ENCODE measurements at regions not wholly inside any gene's neighbourhood (a gene's known extent, or its start where the extent isn't known, plus 50 kb on each side); places are given as distances from the start of the nearest gene placed in this dataset.

DNA sequence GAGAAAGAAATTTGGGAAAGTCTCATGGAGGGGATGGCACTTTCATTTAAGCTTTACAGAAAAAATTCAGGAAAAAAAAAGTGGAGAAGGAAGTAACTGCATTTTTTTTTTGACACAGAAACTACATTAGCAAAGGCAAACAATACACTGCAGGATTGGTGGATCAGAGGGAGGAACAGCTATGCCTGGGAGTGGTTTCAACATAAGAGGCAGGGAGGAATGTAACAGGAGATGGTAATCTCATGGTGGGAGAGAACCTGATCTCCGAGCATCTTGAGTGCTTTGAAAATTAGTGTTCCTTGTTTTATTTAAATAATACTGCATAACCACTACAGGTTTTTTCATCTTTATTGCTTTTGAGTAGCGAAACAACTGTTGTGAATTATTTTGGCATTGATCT lies 249.4 kb downstream of the FAM170A start:
- H3K36me3 ChIP-seq (ENCODE audit: insufficient read depth, low read length) = no peaks in the 10 kb centered on the region
- no peaks in the 10 kb centered on the region for H4K20me1 ChIP-seq (ENCODE audit: insufficient read depth, low read length)
- H3K79me2 ChIP-seq (ENCODE audit: insufficient read depth, low read depth, low read length) = no peaks in the 10 kb centered on the region
- H3K4me3 ChIP-seq (ENCODE audit: low read depth, low read length, poor library complexity, severe bottlenecking) = no peak overlapping the region
- H3K4me1 ChIP-seq (ENCODE audit: insufficient read depth, low read length, poor library complexity, severe bottlenecking) = no peaks in the 10 kb centered on the region
- no peaks in the 10 kb centered on the region for H3K9me3 ChIP-seq (ENCODE audit: low read length)
- H3K4me2 ChIP-seq (ENCODE audit: low read length) = no peak overlapping the region
- no TSS peak for BruUV-seq (replicated peaks)
- intact Hi-C loops (cut with micrococcal nuclease; ENCODE audit: unreplicated experiment) = no loop called here
- ChIA-PET CTCF (ENCODE audit: unreplicated experiment) (no interaction called here), POLR2A (interaction anchor here (1.0 kb wide), 2 partner anchors 12 to 62 kb away, joined by 3 to 4 read pairs; no protein-coding TSS in a partner anchor)
- no peak overlapping the region for H3K27ac ChIP-seq (ENCODE audit: low read depth, low read length, poor library complexity, severe bottlenecking)
- TF ChIP-seq, protein P1, sequence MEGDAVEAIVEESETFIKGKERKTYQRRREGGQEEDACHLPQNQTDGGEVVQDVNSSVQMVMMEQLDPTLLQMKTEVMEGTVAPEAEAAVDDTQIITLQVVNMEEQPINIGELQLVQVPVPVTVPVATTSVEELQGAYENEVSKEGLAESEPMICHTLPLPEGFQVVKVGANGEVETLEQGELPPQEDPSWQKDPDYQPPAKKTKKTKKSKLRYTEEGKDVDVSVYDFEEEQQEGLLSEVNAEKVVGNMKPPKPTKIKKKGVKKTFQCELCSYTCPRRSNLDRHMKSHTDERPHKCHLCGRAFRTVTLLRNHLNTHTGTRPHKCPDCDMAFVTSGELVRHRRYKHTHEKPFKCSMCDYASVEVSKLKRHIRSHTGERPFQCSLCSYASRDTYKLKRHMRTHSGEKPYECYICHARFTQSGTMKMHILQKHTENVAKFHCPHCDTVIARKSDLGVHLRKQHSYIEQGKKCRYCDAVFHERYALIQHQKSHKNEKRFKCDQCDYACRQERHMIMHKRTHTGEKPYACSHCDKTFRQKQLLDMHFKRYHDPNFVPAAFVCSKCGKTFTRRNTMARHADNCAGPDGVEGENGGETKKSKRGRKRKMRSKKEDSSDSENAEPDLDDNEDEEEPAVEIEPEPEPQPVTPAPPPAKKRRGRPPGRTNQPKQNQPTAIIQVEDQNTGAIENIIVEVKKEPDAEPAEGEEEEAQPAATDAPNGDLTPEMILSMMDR (conservative IDR thresholded peaks at IDR 0.05; ENCODE audit: low read length) = no peak
- DNase-seq (ENCODE audit: low spot score) = no peak
- H2AFZ ChIP-seq (ENCODE audit: low read length) = no peak overlapping the region
- no peaks in the 10 kb centered on the region for H3K9me2 ChIP-seq (ENCODE audit: insufficient read depth, low read length)

DNA sequence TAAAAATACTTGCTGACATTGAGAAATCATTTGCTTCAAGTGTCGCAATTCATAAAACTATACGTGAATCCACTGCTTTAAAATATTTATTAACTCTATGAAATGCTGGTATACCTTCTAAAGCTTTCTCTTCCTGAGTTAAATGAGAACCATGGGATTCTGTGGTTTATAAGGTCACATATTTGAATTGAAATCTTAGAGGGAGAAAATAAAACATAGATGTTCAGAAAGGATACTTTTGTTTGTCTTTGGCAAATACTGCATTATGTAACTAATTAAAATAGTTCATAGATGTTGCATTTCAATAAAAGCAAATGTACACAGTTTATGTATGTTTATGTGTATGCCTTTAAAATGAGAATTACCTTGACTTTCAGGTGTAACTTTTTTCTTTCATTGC lies 250.1 kb downstream of the FAM170A start:
- Histone ChIP-seq H3K9me2 (ENCODE audit: insufficient read depth, low read length) (no peaks in the 10 kb centered on the region; the same call in 1 of the 2 replicates), H3K79me2 (ENCODE audit: insufficient read depth, low read depth, low read length) (no peaks in the 10 kb centered on the region), H3K27ac (ENCODE audit: low read depth, low read length, poor library complexity, severe bottlenecking) (no peak overlapping the region), H3K9me3 (ENCODE audit: low read length) (no peaks in the 10 kb centered on the region), H4K20me1 (ENCODE audit: insufficient read depth, low read length) (no peaks in the 10 kb centered on the region), H3K4me2 (ENCODE audit: low read length) (no peak overlapping the region), H3K4me1 (ENCODE audit: insufficient read depth, low read length, poor library complexity, severe bottlenecking) (no peaks in the 10 kb centered on the region), H3K36me3 (ENCODE audit: insufficient read depth, low read length) (no peaks in the 10 kb centered on the region), H2AFZ (ENCODE audit: low read length) (no peak overlapping the region), H3K4me3 (ENCODE audit: low read depth, low read length, poor library complexity, severe bottlenecking) (no peak overlapping the region)
- BruUV-seq (replicated peaks) = no TSS peak
- TF ChIP-seq EZH2phosphoT487 (IDR thresholded peaks at IDR 0.05; ENCODE audit: borderline replicate concordance, low read depth, low read length) = no peak
- TF ChIP-seq, protein P1 (conservative IDR thresholded peaks at IDR 0.05; ENCODE audit: low read length) = no peak
- ChIA-PET CTCF (ENCODE audit: unreplicated experiment) (no interaction called here), POLR2A (no interaction called here)
- intact Hi-C loops (cut with micrococcal nuclease; ENCODE audit: unreplicated experiment) = no loop called here
- no peak for DNase-seq (ENCODE audit: low spot score)

DNA sequence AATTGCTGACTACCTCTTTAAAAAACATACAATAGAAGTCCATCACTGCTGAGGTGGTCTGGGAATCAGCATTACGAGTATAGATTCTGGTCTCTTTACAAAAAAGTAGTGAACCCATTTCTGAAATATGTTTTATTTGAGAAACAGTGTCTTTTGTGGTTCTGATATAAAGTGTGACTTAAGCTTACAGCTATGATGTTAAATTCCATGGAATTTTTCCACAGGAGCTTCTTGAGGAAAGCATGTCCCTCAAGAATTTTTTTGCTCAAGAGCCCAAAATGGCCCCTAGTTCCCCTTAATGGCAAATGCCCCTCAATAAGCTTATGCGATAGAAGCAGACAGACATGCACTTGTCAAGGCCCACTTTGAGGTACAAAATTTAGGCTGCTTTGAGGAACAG lies 265.7 kb downstream of the FAM170A start:
- POLR2A ChIA-PET = interaction anchor here (0.8 kb wide), 1 partner anchor 83 kb away, joined by 4 read pairs; no protein-coding TSS in a partner anchor
- no peaks in the 10 kb centered on the region for H3K4me1 ChIP-seq (ENCODE audit: insufficient read depth, low read length, poor library complexity, severe bottlenecking)

More for the DNA sequence above, 265.7 kb downstream of the FAM170A start:
- DNase-seq (ENCODE audit: low spot score) = no peak
- BruUV-seq (replicated peaks) = no TSS peak
- CTCF ChIA-PET (ENCODE audit: unreplicated experiment) = no interaction called here
- Histone ChIP-seq H3K9me2 (ENCODE audit: insufficient read depth, low read length) (no peaks in the 10 kb centered on the region), H3K4me3 (ENCODE audit: low read depth, low read length, poor library complexity, severe bottlenecking) (no peak overlapping the region), H3K9me3 (ENCODE audit: low read length) (no peaks in the 10 kb centered on the region), H3K79me2 (ENCODE audit: insufficient read depth, low read depth, low read length) (no peaks in the 10 kb centered on the region), H3K4me2 (ENCODE audit: low read length) (no peak overlapping the region), H3K36me3 (ENCODE audit: insufficient read depth, low read length) (no peaks in the 10 kb centered on the region), H4K20me1 (ENCODE audit: insufficient read depth, low read length) (no peaks in the 10 kb centered on the region), H2AFZ (ENCODE audit: low read length) (no peak overlapping the region), H3K27ac (ENCODE audit: low read depth, low read length, poor library complexity, severe bottlenecking) (no peak overlapping the region)
- intact Hi-C loops (cut with micrococcal nuclease; ENCODE audit: unreplicated experiment) = no loop called here
- TF ChIP-seq EZH2phosphoT487 (IDR thresholded peaks at IDR 0.05; ENCODE audit: borderline replicate concordance, low read depth, low read length) = no peak
- TF ChIP-seq, protein P1 (conservative IDR thresholded peaks at IDR 0.05; ENCODE audit: low read length) = no peak

Measured in OCI-LY7 (cell line).